ENCODE measurements at regions not wholly inside any gene's neighbourhood (a gene's known extent, or its start where the extent isn't known, plus 50 kb on each side); places are given as distances from the start of the nearest gene placed in this dataset.
A peak's percentile ranks its signal among the peaks of the same experiment; 100 is the strongest.

GRCh38 chr1:234992065-234992464, 136.6 kb downstream of the TOMM20 start:
- 93 to 95% methylated on average over 3 of the region's 3 CpGs for WGBS, 2 donors
- no peak for TF ChIP-seq POLR2A (IDR thresholded peaks at IDR 0.05)
- TF ChIP-seq CTCF (IDR thresholded peaks at IDR 0.05): no peak
- intact Hi-C loops (cut with DNase I; ENCODE audit: low total_unique reads): no loop called here

GRCh38 chr1:234990874-234991801, 137.5 kb downstream of the TOMM20 start:
- 94 to 95% methylated on average over 9 of the region's 9 CpGs for WGBS, 2 donors
- no peak overlapping the region for H3K4me3 ChIP-seq (ENCODE audit: low read depth, poor library complexity, severe bottlenecking)
- no peak for TF ChIP-seq CTCF (IDR thresholded peaks at IDR 0.05)
- TF ChIP-seq POLR2A (IDR thresholded peaks at IDR 0.05): no peak
- intact Hi-C loops (cut with DNase I; ENCODE audit: low total_unique reads): no loop called here
- peak in 1 of 2 donors; percentile 62 for DNase-seq (ENCODE audit: low spot score in 2 of 2)

More at GRCh38 chr1:234992065-234992464, 136.6 kb downstream of the TOMM20 start:
- DNase-seq (ENCODE audit: low spot score in 2 of 2): peak in 1 of 2 donors; percentile 32
- no peak overlapping the region for H3K4me3 ChIP-seq (ENCODE audit: low read depth, poor library complexity, severe bottlenecking)

DNA sequence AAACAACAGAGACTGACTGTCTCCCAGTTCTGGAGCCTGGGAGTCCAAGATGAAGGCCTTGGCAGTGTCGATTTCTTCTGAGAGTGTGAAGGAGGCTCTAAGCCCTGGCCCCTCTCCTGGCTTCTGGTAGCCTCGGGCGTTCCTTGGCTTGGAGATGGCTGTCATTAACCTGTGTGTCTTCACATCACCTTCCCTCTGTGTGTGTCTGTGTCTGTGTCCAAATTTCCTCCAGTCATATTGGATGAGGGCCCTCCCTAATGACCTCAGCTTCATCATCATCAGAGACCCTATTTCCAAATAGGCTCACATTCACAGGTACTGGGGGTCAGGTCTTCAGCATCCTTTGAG, 138.3 kb downstream of the TOMM20 start:
- H3K4me3 ChIP-seq (ENCODE audit: low read depth, poor library complexity, severe bottlenecking): no peak overlapping the region
- intact Hi-C loops (cut with DNase I; ENCODE audit: low total_unique reads): no loop called here
- 65 to 67% methylated on average over 3 of the region's 3 CpGs for WGBS, 2 donors
- TF ChIP-seq CTCF (IDR thresholded peaks at IDR 0.05): no peak
- no peak for TF ChIP-seq POLR2A (IDR thresholded peaks at IDR 0.05)
- peak in 1 of 2 donors; percentile 64 for DNase-seq (ENCODE audit: low spot score in 2 of 2)

GRCh38 chr1:234989479-234990327, 138.9 kb downstream of the TOMM20 start:
- DNase-seq (ENCODE audit: low spot score in 2 of 2): peak in 1 of 2 donors; percentile 80
- intact Hi-C loops (cut with DNase I; ENCODE audit: low total_unique reads): loop anchor here (10.0 kb wide), 1 partner anchor 385 kb away; no protein-coding TSS in a partner anchor
- TF ChIP-seq CTCF (IDR thresholded peaks at IDR 0.05): no peak
- TF ChIP-seq POLR2A (IDR thresholded peaks at IDR 0.05): no peak
- H3K4me3 ChIP-seq (ENCODE audit: low read depth, poor library complexity, severe bottlenecking): no peak overlapping the region
- 83 to 87% methylated on average over 15 of the region's 15 CpGs for WGBS, 2 donors

GRCh38 chr1:234989019-234989418, 139.6 kb downstream of the TOMM20 start:
- 84 to 91% methylated on average over 6 of the region's 6 CpGs for WGBS, 2 donors
- intact Hi-C loops (cut with DNase I; ENCODE audit: low total_unique reads): loop anchor here (10.0 kb wide), 1 partner anchor 384 kb away; no protein-coding TSS in a partner anchor
- no peak for DNase-seq (ENCODE audit: low spot score in 2 of 2)

More at GRCh38 chr1:234989019-234989418, 139.6 kb downstream of the TOMM20 start:
- TF ChIP-seq POLR2A (IDR thresholded peaks at IDR 0.05) (no peak), CTCF (IDR thresholded peaks at IDR 0.05) (no peak)
- no peak overlapping the region for H3K4me3 ChIP-seq (ENCODE audit: low read depth, poor library complexity, severe bottlenecking)
